SK-N-MC (cell line): ENCODE measurements at regions not wholly inside any gene's neighbourhood (a gene's known extent, or its start where the extent isn't known, plus 50 kb on each side); places are given as distances from the start of the nearest gene placed in this dataset.

Experiments
- DNase-seq: peaks from one replicate; pipeline ENCODE4 v3.0.0-alpha.2; 2011; ENCODE audit warnings: low read depth, low spot score
- H3K27ac ChIP-seq: fragments of 200-600 bp; sonication (generic); 2 replicates; pipeline ENCODE4 v1.5.1; 2016; ENCODE audit warnings: mixed run types
- H3K36me3 ChIP-seq: fragments of 200-600 bp; sonication (generic); 2 replicates; pipeline ENCODE4 v1.6.1; 2017; ENCODE audit warnings: antibody characterized with exemption, low read length, mixed read lengths; ENCODE audit not compliant: insufficient read depth
- H3K4me3 ChIP-seq: fragments of 200-600 bp; sonication (generic); 2 replicates; pipeline ENCODE4 v1.5.1; 2016
- H3K9ac ChIP-seq: fragments of 200-600 bp; sonication (generic); 2 replicates; pipeline ENCODE4 v1.8.0; 2017; ENCODE audit warnings: mixed run types, mixed read lengths; ENCODE audit not compliant: insufficient read length
- H3K9me3 ChIP-seq: fragments of 200-600 bp; sonication (generic); 2 replicates; pipeline ENCODE4 v1.6.1; 2017; ENCODE audit warnings: low read depth, mild to moderate bottlenecking, antibody characterized with exemption, low read length, moderate library complexity, mixed read lengths
- EZH2 ChIP-seq: fragments of 200-600 bp; sonication (generic); IDR thresholded peaks from one replicate; pipeline ENCODE4 v1.6.1; 2017; ENCODE audit warnings: antibody characterized with exemption
- FOXP2 ChIP-seq: optimal IDR thresholded peaks from 2 replicates; pipeline ENCODE3; 2011; ENCODE audit warnings: mild to moderate bottlenecking, moderate library complexity; ENCODE audit not compliant: insufficient read depth; ENCODE audit errors: extremely low read length, control extremely low read depth
- POLR2AphosphoS5 ChIP-seq: IDR thresholded peaks from 2 replicates; pipeline ENCODE4 v1.6.1; 2012; ENCODE audit warnings: mild to moderate bottlenecking, low read depth, low read length, borderline replicate concordance

DNA sequence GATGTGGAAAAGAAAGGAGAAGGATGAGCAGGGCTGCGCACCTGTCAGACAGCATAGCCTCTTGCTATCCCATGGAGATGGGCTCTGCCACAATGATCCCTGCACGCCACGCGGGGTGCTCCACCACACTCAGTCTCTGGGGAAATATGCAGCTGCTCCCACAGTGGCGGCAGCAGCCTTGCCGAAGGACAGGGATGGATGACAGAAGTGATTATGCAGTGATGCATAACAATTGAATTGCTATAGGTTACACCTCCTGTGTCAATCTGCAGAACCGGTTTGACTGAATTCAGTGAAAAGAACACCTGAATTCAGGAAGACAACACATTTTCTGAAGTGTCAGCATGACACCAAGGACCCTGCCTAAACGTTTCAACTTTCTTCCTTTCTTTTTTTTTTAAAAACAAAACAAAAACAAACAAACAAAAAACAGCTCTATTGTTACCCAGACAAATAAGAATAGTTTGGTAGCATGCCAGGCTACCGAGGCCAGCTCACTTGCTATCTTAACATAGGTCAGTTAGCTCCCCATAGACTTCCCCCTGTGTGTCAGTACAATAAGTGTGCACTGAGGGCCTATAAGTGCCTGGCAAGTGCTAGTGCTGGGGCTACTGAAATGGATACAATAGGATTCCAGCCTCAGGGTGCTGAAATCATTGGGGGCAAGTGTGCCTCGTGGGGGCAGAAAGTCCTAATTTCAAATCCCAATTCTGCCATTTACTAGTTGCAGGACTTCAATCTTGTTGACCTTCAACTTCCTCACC, 127.6 kb upstream of the LMO4 start:
- Histone ChIP-seq H3K9ac (no peak overlapping the region), H3K4me3 (no peak overlapping the region), H3K36me3 (no peaks in the 10 kb centered on the region), H3K27ac (no peak overlapping the region), H3K9me3 (no peaks in the 10 kb centered on the region)
- no peak for TF ChIP-seq EZH2
- no peak for TF ChIP-seq FOXP2
- no peak for TF ChIP-seq POLR2AphosphoS5
- no peak for DNase-seq

- H3K36me3 ChIP-seq, result no peaks in the 10 kb centered on the region
- no peak overlapping the region for H3K9ac ChIP-seq
- TF ChIP-seq POLR2AphosphoS5 (no peak), EZH2 (no peak), FOXP2 (no peak)
- no peak for DNase-seq
- no peaks in the 10 kb centered on the region for H3K9me3 ChIP-seq
- no peak overlapping the region for H3K4me3 ChIP-seq
- H3K27ac ChIP-seq, result no peak overlapping the region
These were observed 126.9 kb upstream of the LMO4 start for GRCh38 chr1:87201768-87202167.

DNA sequence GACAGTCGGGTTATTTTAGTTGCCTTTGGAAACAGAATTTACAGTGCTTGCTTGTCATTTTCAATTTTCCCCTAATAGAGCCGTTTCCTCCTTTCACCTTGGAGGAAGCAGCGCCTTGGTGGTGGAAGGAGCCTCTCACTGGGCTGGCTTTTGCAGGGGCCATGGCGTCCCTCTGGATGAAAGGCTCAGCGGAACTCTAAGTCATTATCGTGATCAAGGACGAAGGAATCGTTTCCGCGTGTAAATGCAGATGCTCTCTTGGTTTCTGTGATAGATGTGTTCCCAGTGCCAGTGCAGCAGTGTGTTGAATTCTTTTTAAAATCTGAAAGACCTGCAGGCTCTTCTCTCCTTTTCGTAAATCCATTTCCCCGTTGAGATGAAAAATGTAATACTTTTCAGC, 126.2 kb upstream of the LMO4 start:
- Histone ChIP-seq H3K27ac (no peak overlapping the region), H3K36me3 (no peaks in the 10 kb centered on the region), H3K9me3 (no peaks in the 10 kb centered on the region), H3K4me3 (no peak overlapping the region), H3K9ac (no peak overlapping the region)
- DNase-seq, result no peak
- TF ChIP-seq EZH2, result no peak
- no peak for TF ChIP-seq POLR2AphosphoS5
- TF ChIP-seq FOXP2, result no peak

- no peak for DNase-seq
- Histone ChIP-seq H3K9ac (no peak overlapping the region), H3K27ac (no peak overlapping the region), H3K36me3 (no peaks in the 10 kb centered on the region), H3K4me3 (no peak overlapping the region), H3K9me3 (no peaks in the 10 kb centered on the region)
- TF ChIP-seq EZH2 (no peak), FOXP2 (no peak), POLR2AphosphoS5 (no peak)
These were observed 125.6 kb upstream of the LMO4 start for GRCh38 chr1:87202922-87203655.

GRCh38 chr1:87203904-87204303, 124.8 kb upstream of the LMO4 start:
- DNase-seq, result no peak
- Histone ChIP-seq H3K4me3 (no peak overlapping the region), H3K9me3 (no peaks in the 10 kb centered on the region), H3K36me3 (no peaks in the 10 kb centered on the region), H3K27ac (no peak overlapping the region), H3K9ac (no peak overlapping the region)
- TF ChIP-seq POLR2AphosphoS5 (no peak), FOXP2 (no peak), EZH2 (no peak)

DNA sequence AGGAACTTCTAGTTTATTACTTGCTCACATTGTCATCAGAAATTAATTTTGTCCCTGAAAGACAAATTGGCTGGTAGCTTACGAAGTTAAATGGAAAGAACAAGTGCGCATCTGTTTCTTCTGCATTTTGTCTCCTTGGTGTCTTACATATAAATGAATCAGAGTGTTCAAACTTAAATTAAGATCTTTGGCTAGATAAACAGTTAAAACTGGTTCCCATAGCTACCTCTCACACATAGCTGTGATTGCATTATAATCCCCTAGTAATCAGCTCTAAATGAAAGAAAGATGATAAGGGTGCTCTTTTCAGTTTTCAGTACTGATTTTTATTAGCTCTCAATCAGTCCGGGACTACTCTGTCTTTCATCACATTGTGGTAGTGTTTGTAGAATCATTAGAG, 124.2 kb upstream of the LMO4 start:
- no peak overlapping the region for H3K4me3 ChIP-seq
- TF ChIP-seq EZH2, result no peak
- no peak for TF ChIP-seq FOXP2
- no peak overlapping the region for H3K27ac ChIP-seq
- H3K36me3 ChIP-seq, result no peaks in the 10 kb centered on the region
- DNase-seq, result no peak
- H3K9me3 ChIP-seq, result no peaks in the 10 kb centered on the region
- no peak overlapping the region for H3K9ac ChIP-seq

DNA sequence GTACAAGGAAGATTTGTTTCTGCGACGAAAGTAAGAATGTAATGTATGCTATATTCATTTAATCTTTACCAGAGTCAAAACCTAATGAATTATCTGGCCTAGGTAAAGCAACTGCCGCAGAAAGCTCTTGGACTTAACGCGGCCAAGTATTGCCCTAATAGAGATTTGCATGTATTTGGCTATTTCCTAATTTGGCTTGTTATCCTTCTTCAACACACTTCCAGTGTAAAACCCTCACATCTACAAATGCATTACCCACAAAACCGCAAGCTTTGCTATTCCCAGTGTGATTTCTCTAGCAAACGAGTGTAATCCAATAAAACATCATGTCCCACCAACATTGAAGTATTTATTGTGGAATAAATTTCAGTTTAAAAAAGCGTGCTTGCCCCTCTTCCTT, 123.8 kb upstream of the LMO4 start:
- no peak overlapping the region for H3K4me3 ChIP-seq
- H3K9me3 ChIP-seq, result no peaks in the 10 kb centered on the region
- no peak for DNase-seq
- no peak overlapping the region for H3K9ac ChIP-seq
- H3K36me3 ChIP-seq, result no peaks in the 10 kb centered on the region
- no peak overlapping the region for H3K27ac ChIP-seq
- no peak for TF ChIP-seq POLR2AphosphoS5

DNA sequence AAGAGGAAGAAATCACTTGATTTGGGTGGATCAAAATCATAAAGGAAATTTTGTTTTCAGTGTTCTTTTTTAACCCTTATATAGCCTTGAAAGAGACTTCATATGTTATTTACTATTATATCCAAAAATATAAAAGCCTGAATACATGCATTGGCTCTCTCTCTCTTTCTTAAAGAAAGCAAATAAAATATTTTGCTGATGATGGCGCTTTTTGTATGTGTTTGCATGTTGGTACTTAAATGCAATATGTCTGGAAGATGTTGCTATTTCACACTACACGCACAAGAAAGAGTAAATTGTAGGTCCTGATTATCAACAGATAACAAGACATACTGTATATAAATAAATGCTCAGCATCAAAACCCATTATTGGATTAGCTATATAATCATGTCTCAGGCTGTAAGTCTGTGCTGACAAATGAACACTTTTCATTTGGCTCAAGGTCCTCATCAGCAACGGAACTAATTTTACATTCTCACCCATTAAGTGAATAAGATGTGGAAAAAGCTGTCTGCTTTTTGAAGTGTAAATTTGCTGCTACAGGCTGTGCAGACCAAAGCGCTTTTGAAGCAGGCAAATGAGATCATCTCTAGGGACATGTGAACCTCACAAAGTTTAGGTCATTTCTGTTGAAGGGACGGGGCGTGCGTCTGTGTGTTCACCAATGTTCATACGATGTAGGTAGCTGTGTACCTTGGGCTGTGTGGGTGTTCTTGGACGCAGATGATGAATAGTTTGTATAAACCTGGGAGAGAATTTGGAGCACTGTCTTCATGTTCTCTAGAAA, 122.4 kb upstream of the LMO4 start:
- Histone ChIP-seq H3K9ac (no peak overlapping the region), H3K4me3 (no peak overlapping the region), H3K9me3 (no peaks in the 10 kb centered on the region), H3K27ac (no peak overlapping the region), H3K36me3 (no peaks in the 10 kb centered on the region)
- TF ChIP-seq EZH2 (no peak), POLR2AphosphoS5 (no peak), FOXP2 (no peak)
- DNase-seq, result no peak
